SK-N-SH treated with all-trans-retinoic acid at 6 μM for 48 hours (cell line): ENCODE measurements at regions not wholly inside any gene's neighbourhood (a gene's known extent, or its start where the extent isn't known, plus 50 kb on each side); places are given as distances from the start of the nearest gene placed in this dataset.

Source experiments
- ARNTL ChIP-seq: fragments of 450-650 bp; formaldehyde crosslinking; IDR thresholded peaks from 2 replicates; pipeline ENCODE4 v1.5.0; 2020; ENCODE audit warnings: low read depth, mild to moderate bottlenecking, moderate library complexity, borderline replicate concordance
- ESRRG ChIP-seq: fragments of 250-450 bp; sonication (Bioruptor Pico); IDR thresholded peaks from 2 replicates; pipeline ENCODE4 v1.6.1; 2021; ENCODE audit warnings: mild to moderate bottlenecking
- PATZ1 ChIP-seq: fragments of 250-450 bp; sonication (Bioruptor Pico); IDR thresholded peaks from 2 replicates; pipeline ENCODE4 v1.8.0; 2020; ENCODE audit warnings: mild to moderate bottlenecking, moderate library complexity, borderline replicate concordance
- TCF4 ChIP-seq: fragments of 250-450 bp; sonication (Bioruptor Pico); IDR thresholded peaks from 2 replicates; pipeline ENCODE4 v1.8.0; 2021; ENCODE audit warnings: mild to moderate bottlenecking, moderate library complexity, borderline replicate concordance
- TSHZ2 ChIP-seq: fragments of 250-450 bp; sonication (Bioruptor Pico); IDR thresholded peaks from 2 replicates; pipeline ENCODE4 v1.5.0; 2020; ENCODE audit warnings: mild to moderate bottlenecking, moderate library complexity

- TF ChIP-seq TCF4 (no peak), TSHZ2 (CRISPR knock-in tag) (no peak), ARNTL (CRISPR knock-in tag) (no peak), PATZ1 (CRISPR knock-in tag) (no peak), ESRRG (CRISPR knock-in tag) (no peak)
Observed at GRCh38 chr6:121830736-121831135, 395.3 kb downstream of the GJA1 start.
